ENCODE measurements at regions not wholly inside any gene's neighbourhood (a gene's known extent, or its start where the extent isn't known, plus 50 kb on each side); places are given as distances from the start of the nearest gene placed in this dataset.

DNA sequence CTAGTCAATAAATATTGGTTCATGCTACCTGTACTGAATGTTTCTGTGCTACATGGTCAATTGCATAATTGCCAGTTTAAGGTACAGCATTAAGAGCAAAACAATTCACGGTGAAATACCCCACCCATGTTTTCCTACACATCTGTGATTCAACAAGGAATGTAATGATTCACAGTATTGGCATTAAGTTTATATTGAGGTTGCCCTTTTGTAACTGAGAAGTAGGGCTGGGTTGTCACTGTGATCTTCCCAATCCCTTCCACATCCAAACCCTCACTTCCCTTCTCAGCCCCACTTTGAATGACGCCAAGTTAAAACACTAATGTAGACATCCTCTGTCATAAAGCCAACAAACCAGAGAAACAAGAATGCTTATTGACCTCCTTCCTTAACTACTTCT, 112.0 kb upstream of the TJP1 start:
- TF ChIP-seq, protein P1, sequence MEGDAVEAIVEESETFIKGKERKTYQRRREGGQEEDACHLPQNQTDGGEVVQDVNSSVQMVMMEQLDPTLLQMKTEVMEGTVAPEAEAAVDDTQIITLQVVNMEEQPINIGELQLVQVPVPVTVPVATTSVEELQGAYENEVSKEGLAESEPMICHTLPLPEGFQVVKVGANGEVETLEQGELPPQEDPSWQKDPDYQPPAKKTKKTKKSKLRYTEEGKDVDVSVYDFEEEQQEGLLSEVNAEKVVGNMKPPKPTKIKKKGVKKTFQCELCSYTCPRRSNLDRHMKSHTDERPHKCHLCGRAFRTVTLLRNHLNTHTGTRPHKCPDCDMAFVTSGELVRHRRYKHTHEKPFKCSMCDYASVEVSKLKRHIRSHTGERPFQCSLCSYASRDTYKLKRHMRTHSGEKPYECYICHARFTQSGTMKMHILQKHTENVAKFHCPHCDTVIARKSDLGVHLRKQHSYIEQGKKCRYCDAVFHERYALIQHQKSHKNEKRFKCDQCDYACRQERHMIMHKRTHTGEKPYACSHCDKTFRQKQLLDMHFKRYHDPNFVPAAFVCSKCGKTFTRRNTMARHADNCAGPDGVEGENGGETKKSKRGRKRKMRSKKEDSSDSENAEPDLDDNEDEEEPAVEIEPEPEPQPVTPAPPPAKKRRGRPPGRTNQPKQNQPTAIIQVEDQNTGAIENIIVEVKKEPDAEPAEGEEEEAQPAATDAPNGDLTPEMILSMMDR (IDR thresholded peaks at IDR 0.05), result no peak
- TF ChIP-seq, protein P2, sequence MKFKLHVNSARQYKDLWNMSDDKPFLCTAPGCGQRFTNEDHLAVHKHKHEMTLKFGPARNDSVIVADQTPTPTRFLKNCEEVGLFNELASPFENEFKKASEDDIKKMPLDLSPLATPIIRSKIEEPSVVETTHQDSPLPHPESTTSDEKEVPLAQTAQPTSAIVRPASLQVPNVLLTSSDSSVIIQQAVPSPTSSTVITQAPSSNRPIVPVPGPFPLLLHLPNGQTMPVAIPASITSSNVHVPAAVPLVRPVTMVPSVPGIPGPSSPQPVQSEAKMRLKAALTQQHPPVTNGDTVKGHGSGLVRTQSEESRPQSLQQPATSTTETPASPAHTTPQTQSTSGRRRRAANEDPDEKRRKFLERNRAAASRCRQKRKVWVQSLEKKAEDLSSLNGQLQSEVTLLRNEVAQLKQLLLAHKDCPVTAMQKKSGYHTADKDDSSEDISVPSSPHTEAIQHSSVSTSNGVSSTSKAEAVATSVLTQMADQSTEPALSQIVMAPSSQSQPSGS (CRISPR knock-in tag; IDR thresholded peaks at IDR 0.05; ENCODE audit: borderline replicate concordance, low read depth), result no peak
- TF ChIP-seq KAT7 (CRISPR knock-in tag; IDR thresholded peaks at IDR 0.05; ENCODE audit: borderline replicate concordance) (no peak), ATF3 (CRISPR knock-in tag; conservative IDR thresholded peaks at IDR 0.05) (no peak), TEAD1 (CRISPR knock-in tag; IDR thresholded peaks at IDR 0.05) (no peak), PREB (CRISPR knock-in tag; IDR thresholded peaks at IDR 0.05; ENCODE audit: borderline replicate concordance) (no peak), GABPB1 (CRISPR knock-in tag; IDR thresholded peaks at IDR 0.05) (no peak), TCF7 (CRISPR knock-in tag; IDR thresholded peaks at IDR 0.05; ENCODE audit: low read depth) (no peak), CREB1 (CRISPR knock-in tag; IDR thresholded peaks at IDR 0.05) (no peak), ETV6 (CRISPR knock-in tag; IDR thresholded peaks at IDR 0.05) (no peak), SMAD3 (CRISPR knock-in tag; IDR thresholded peaks at IDR 0.05; ENCODE audit: borderline replicate concordance) (no peak)
- TF ChIP-seq, protein P3, sequence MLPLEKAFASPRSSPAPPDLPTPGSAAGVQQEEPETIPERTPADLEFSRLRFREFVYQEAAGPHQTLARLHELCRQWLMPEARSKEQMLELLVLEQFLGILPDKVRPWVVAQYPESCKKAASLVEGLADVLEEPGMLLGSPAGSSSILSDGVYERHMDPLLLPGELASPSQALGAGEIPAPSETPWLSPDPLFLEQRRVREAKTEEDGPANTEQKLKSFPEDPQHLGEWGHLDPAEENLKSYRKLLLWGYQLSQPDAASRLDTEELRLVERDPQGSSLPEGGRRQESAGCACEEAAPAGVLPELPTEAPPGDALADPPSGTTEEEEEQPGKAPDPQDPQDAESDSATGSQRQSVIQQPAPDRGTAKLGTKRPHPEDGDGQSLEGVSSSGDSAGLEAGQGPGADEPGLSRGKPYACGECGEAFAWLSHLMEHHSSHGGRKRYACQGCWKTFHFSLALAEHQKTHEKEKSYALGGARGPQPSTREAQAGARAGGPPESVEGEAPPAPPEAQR (CRISPR knock-in tag; IDR thresholded peaks at IDR 0.05), result no peak

All from WTC11 (cell line).